Panc1 (cell line): ENCODE measurements at regions not wholly inside any gene's neighbourhood (a gene's known extent, or its start where the extent isn't known, plus 50 kb on each side); places are given as distances from the start of the nearest gene placed in this dataset.

Experiments used
- CTCF ChIP-seq: fragments of 450-650 bp; IDR thresholded peaks from 2 replicates; pipeline ENCODE4 v1.5.1; 2017; ENCODE audit warnings: mild to moderate bottlenecking
- POLR2AphosphoS5 ChIP-seq: IDR thresholded peaks from 2 replicates; pipeline ENCODE4 v1.6.1; 2012; ENCODE audit warnings: mild to moderate bottlenecking, low read depth, low read length, moderate library complexity
- TCF7L2 ChIP-seq: IDR thresholded peaks from 2 replicates; pipeline ENCODE4 v1.6.1; 2011; ENCODE audit warnings: mild to moderate bottlenecking, low read depth, low read length, inconsistent platforms

GRCh38 chr11:24246715-24247114, 250.1 kb upstream of the LUZP2 start:
- no peak for TF ChIP-seq POLR2AphosphoS5
- no peak for TF ChIP-seq CTCF
- no peak for TF ChIP-seq TCF7L2
